ENCODE measurements at regions not wholly inside any gene's neighbourhood (a gene's known extent, or its start where the extent isn't known, plus 50 kb on each side); places are given as distances from the start of the nearest gene placed in this dataset.

DNA sequence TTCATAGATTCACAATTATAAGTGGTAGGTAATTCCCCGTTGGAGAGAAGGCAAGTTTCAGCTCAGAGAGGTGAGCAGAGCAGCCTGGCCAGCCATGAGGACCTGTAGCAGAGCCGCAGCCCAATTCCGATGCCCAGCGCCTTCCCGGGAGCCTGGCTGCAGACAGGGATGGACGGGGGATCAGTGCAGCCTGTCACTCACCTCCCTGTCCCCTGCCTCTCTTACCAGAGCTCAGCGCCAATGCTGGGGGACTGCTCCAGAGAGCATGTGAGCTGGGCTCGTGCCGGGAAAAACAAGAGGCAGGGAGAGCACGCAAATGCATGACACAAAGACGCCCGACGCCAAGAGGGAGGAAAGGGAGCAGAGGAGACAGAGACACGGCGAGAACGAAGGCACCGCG lies 231.9 kb downstream of the BCL11B start:
- POLR2A ChIA-PET: no interaction called here

DNA sequence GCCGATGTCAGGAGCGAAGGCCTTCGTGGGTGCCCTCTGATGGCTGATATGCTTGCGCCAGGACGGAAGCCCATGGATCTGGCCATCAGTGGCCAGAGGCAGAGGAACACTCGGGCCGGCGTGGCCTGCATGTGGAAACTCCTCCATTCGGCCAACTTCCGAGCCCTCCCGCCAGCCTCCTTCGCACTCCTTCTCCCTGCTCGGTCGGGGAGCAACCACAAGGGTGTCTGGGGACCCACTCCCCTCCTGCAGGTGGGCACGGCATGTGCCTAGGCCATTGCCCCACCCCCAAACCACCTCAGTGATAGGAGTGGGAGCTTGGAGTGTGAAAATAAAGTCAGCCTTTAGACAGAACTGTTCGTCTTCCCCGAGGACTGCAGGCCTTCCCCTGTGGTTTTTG lies 231.3 kb downstream of the BCL11B start:
- no peak overlapping the region for H3K27ac ChIP-seq (ENCODE audit: extremely low read depth, low read depth, low read length)
- no peaks in the 10 kb centered on the region for H3K9me3 ChIP-seq (ENCODE audit: control insufficient read depth, insufficient read depth, low read depth, low read length)
- no peaks in the 10 kb centered on the region for H3K36me3 ChIP-seq (ENCODE audit: control insufficient read depth in 2 of 2, insufficient read depth in 1 of 2, low read length in 2 of 2)
- H3K4me3 ChIP-seq (ENCODE audit: low read depth, low read length): no peak overlapping the region
- ChIA-PET CTCF (no interaction called here), POLR2A (no interaction called here)
- no peaks in the 10 kb centered on the region for H3K4me1 ChIP-seq (ENCODE audit: control insufficient read depth, insufficient read depth, low read length)
- no peak for TF ChIP-seq ZNF585B (tag by site-specific recombination; IDR thresholded peaks at IDR 0.05)
- no peak for TF ChIP-seq ZNF24 (tag by site-specific recombination; IDR thresholded peaks at IDR 0.05)
- no peak for TF ChIP-seq ZNF449 (tag by site-specific recombination; IDR thresholded peaks at IDR 0.05)
- no peak for TF ChIP-seq ZNF10 (tag by site-specific recombination; IDR thresholded peaks at IDR 0.05)
- TF ChIP-seq GLI2 (tag by site-specific recombination; IDR thresholded peaks at IDR 0.05; ENCODE audit: borderline replicate concordance, low read depth): no peak
- TF ChIP-seq ZNF521 (tag by site-specific recombination; IDR thresholded peaks at IDR 0.05): no peak
- TF ChIP-seq, protein P1, sequence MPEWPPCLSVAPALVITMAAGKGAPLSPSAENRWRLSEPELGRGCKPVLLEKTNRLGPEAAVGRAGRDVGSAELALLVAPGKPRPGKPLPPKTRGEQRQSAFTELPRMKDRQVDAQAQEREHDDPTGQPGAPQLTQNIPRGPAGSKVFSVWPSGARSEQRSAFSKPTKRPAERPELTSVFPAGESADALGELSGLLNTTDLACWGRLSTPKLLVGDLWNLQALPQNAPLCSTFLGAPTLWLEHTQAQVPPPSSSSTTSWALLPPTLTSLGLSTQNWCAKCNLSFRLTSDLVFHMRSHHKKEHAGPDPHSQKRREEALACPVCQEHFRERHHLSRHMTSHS (tag by site-specific recombination; IDR thresholded peaks at IDR 0.05): no peak
- no peak for TF ChIP-seq ZNF335 (tag by site-specific recombination; conservative IDR thresholded peaks at IDR 0.05)
- TF ChIP-seq TRIM28 (IDR thresholded peaks at IDR 0.05; ENCODE audit: borderline replicate concordance, low read length): no peak
- TF ChIP-seq ZNF639 (tag by site-specific recombination; IDR thresholded peaks at IDR 0.05): no peak
- TF ChIP-seq, protein P2, sequence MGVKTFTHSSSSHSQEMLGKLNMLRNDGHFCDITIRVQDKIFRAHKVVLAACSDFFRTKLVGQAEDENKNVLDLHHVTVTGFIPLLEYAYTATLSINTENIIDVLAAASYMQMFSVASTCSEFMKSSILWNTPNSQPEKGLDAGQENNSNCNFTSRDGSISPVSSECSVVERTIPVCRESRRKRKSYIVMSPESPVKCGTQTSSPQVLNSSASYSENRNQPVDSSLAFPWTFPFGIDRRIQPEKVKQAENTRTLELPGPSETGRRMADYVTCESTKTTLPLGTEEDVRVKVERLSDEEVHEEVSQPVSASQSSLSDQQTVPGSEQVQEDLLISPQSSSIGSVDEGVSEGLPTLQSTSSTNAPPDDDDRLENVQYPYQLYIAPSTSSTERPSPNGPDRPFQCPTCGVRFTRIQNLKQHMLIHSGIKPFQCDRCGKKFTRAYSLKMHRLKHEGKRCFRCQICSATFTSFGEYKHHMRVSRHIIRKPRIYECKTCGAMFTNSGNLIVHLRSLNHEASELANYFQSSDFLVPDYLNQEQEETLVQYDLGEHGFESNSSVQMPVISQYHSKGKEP (tag by site-specific recombination; IDR thresholded peaks at IDR 0.05): no peak
- no peak for TF ChIP-seq ZNF2 (tag by site-specific recombination; IDR thresholded peaks at IDR 0.05)
- TF ChIP-seq, protein P3, sequence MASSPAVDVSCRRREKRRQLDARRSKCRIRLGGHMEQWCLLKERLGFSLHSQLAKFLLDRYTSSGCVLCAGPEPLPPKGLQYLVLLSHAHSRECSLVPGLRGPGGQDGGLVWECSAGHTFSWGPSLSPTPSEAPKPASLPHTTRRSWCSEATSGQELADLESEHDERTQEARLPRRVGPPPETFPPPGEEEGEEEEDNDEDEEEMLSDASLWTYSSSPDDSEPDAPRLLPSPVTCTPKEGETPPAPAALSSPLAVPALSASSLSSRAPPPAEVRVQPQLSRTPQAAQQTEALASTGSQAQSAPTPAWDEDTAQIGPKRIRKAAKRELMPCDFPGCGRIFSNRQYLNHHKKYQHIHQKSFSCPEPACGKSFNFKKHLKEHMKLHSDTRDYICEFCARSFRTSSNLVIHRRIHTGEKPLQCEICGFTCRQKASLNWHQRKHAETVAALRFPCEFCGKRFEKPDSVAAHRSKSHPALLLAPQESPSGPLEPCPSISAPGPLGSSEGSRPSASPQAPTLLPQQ (tag by site-specific recombination; IDR thresholded peaks at IDR 0.05): no peak

More for the DNA sequence above, 231.9 kb downstream of the BCL11B start:
- no peak overlapping the region for H3K27ac ChIP-seq (ENCODE audit: extremely low read depth, low read depth, low read length)
- CTCF ChIA-PET: no interaction called here
- no peaks in the 10 kb centered on the region for H3K36me3 ChIP-seq (ENCODE audit: control insufficient read depth in 2 of 2, insufficient read depth in 1 of 2, low read length in 2 of 2)
- H3K4me3 ChIP-seq (ENCODE audit: low read depth, low read length): no peak overlapping the region
- H3K4me1 ChIP-seq (ENCODE audit: control insufficient read depth, insufficient read depth, low read length): no peaks in the 10 kb centered on the region
- H3K9me3 ChIP-seq (ENCODE audit: control insufficient read depth, insufficient read depth, low read depth, low read length): no peaks in the 10 kb centered on the region
- TF ChIP-seq ZNF560 (tag by site-specific recombination; IDR thresholded peaks at IDR 0.05; ENCODE audit: borderline replicate concordance) (no peak), ZBTB20 (tag by site-specific recombination; IDR thresholded peaks at IDR 0.05) (no peak), SCRT1 (tag by site-specific recombination; IDR thresholded peaks at IDR 0.05; ENCODE audit: borderline replicate concordance) (no peak), ZSCAN23 (tag by site-specific recombination; IDR thresholded peaks at IDR 0.05) (no peak), ZNF639 (tag by site-specific recombination; IDR thresholded peaks at IDR 0.05) (no peak), ZNF37A (tag by site-specific recombination; IDR thresholded peaks at IDR 0.05) (no peak), SP3 (tag by site-specific recombination; IDR thresholded peaks at IDR 0.05) (no peak), ZNF157 (tag by site-specific recombination; IDR thresholded peaks at IDR 0.05) (no peak), YY1 (tag by site-specific recombination; IDR thresholded peaks at IDR 0.05) (no peak)
- TF ChIP-seq, protein P4, sequence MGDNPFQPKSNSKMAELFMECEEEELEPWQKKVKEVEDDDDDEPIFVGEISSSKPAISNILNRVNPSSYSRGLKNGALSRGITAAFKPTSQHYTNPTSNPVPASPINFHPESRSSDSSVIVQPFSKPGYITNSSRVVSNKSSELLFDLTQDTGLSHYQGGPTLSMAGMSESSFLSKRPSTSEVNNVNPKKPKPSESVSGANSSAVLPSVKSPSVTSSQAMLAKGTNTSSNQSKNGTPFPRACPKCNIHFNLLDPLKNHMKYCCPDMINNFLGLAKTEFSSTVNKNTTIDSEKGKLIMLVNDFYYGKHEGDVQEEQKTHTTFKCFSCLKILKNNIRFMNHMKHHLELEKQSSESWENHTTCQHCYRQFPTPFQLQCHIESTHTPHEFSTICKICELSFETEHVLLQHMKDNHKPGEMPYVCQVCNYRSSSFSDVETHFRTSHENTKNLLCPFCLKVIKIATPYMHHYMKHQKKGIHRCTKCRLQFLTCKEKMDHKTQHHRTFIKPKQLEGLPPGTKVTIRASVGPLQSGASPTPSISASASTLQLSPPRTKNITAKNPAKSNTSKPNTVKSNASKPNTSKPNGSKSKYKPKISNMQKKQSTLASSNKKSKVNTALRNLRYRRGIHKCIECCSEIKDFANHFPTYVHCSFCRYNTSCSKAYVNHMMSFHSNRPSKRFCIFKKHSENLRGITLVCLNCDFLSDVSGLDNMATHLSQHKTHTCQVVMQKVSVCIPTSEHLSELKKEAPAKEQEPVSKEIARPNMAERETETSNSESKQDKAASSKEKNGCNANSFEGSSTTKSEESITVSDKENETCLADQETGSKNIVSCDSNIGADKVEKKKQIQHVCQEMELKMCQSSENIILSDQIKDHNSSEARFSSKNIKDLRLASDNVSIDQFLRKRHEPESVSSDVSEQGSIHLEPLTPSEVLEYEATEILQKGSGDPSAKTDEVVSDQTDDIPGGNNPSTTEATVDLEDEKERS (tag by site-specific recombination; IDR thresholded peaks at IDR 0.05): no peak
